ENCODE measurements at regions not wholly inside any gene's neighbourhood (a gene's known extent, or its start where the extent isn't known, plus 50 kb on each side); places are given as distances from the start of the nearest gene placed in this dataset.
"Not testable (repeated sequence)": the region's sequence is repeated elsewhere in the genome, so short reads cannot be mapped to it uniquely, and the experiment has no call there.

GRCh38 chr10:118430190-118430589, 88.1 kb upstream of the FAM204A start:
- Mint-ChIP-seq H3K4me1 (no peaks in the 10 kb centered on the region), H3K9me3 (no peaks in the 10 kb centered on the region), H3K27me3 (ENCODE audit: insufficient read depth, low read depth) (peaks cover 3% of the 10 kb centered on the region), H3K27ac (no peak overlapping the region), H3K36me3 (no peaks in the 10 kb centered on the region), H3K4me3 (no peak overlapping the region)
- Histone ChIP-seq H3K4me1 (no peaks in the 10 kb centered on the region), H3K4me2 (no peak overlapping the region), H3K27ac (no peak overlapping the region), H3K9me3 (ENCODE audit: low read depth) (no peaks in the 10 kb centered on the region), H3F3A (ENCODE audit: low read depth) (no peaks in the 10 kb centered on the region), H3K79me2 (ENCODE audit: low read depth) (no peaks in the 10 kb centered on the region), H3K4me3 (no peak overlapping the region), H2AFZ (replicated peaks) (no peak overlapping the region), H3K36me3 (no peaks in the 10 kb centered on the region), H3K27me3 (peaks cover 6% of the 10 kb centered on the region), H3K9ac (no peak overlapping the region), H4K20me1 (ENCODE audit: low read depth) (no peaks in the 10 kb centered on the region)
- TF ChIP-seq EZH2 (IDR thresholded peaks at IDR 0.05) (no peak), EZH2phosphoT487 (IDR thresholded peaks at IDR 0.05) (no peak), CTCF (IDR thresholded peaks at IDR 0.05) (no peak)
- no peak for DNase-seq (ENCODE audit: low spot score)

GRCh38 chr10:118423800-118424442, 81.8 kb upstream of the FAM204A start:
- peak; percentile 92 for TF ChIP-seq CTCF (IDR thresholded peaks at IDR 0.05)
- no peak for TF ChIP-seq EZH2 (IDR thresholded peaks at IDR 0.05)
- TF ChIP-seq EZH2phosphoT487 (IDR thresholded peaks at IDR 0.05), result no peak
- Histone ChIP-seq H3K79me2 (ENCODE audit: low read depth) (no peaks in the 10 kb centered on the region), H3K4me2 (no peak overlapping the region), H3K4me3 (no peak overlapping the region), H3K27ac (no peak overlapping the region), H3K4me1 (no peaks in the 10 kb centered on the region), H3F3A (ENCODE audit: low read depth) (no peaks in the 10 kb centered on the region), H4K20me1 (ENCODE audit: low read depth) (no peaks in the 10 kb centered on the region), H3K9ac (no peak overlapping the region), H3K27me3 (peaks cover 10% of the 10 kb centered on the region), H3K9me3 (ENCODE audit: low read depth) (no peaks in the 10 kb centered on the region), H3K36me3 (no peaks in the 10 kb centered on the region), H2AFZ (replicated peaks) (peak overlapping the region; percentile 54)
- Mint-ChIP-seq H3K27ac (no peak overlapping the region), H3K36me3 (no peaks in the 10 kb centered on the region), H3K4me1 (peaks cover 12% of the 10 kb centered on the region), H3K9me3 (no peaks in the 10 kb centered on the region), H3K27me3 (ENCODE audit: insufficient read depth, low read depth) (no peaks in the 10 kb centered on the region), H3K4me3 (peak overlapping the region; percentile 33)
- peak; percentile 98 for DNase-seq (ENCODE audit: low spot score)

GRCh38 chr10:118422241-118422640, 80.1 kb upstream of the FAM204A start:
- H3K9ac ChIP-seq, result no peak overlapping the region
- Mint-ChIP-seq H3K4me1 (peaks cover 12% of the 10 kb centered on the region), H3K36me3 (no peaks in the 10 kb centered on the region), H3K9me3 (no peaks in the 10 kb centered on the region), H3K27ac (no peak overlapping the region), H3K27me3 (ENCODE audit: insufficient read depth, low read depth) (no peaks in the 10 kb centered on the region), H3K4me3 (no peak overlapping the region)
- no peak overlapping the region for H2AFZ ChIP-seq (replicated peaks)
- no peaks in the 10 kb centered on the region for H4K20me1 ChIP-seq (ENCODE audit: low read depth)
- H3K79me2 ChIP-seq (ENCODE audit: low read depth), result no peaks in the 10 kb centered on the region
- no peaks in the 10 kb centered on the region for H3K9me3 ChIP-seq (ENCODE audit: low read depth)
- no peaks in the 10 kb centered on the region for H3F3A ChIP-seq (ENCODE audit: low read depth)
- H3K27me3 ChIP-seq, result peaks cover 10% of the 10 kb centered on the region
- no peak overlapping the region for H3K27ac ChIP-seq
- H3K36me3 ChIP-seq, result no peaks in the 10 kb centered on the region
- no peak for DNase-seq (ENCODE audit: low spot score)
- no peak overlapping the region for H3K4me2 ChIP-seq
- TF ChIP-seq EZH2 (IDR thresholded peaks at IDR 0.05), result no peak
- TF ChIP-seq CTCF (IDR thresholded peaks at IDR 0.05), result no peak
- TF ChIP-seq EZH2phosphoT487 (IDR thresholded peaks at IDR 0.05), result no peak
- no peaks in the 10 kb centered on the region for H3K4me1 ChIP-seq
- H3K4me3 ChIP-seq, result no peak overlapping the region

GRCh38 chr10:118420049-118420448, 77.9 kb upstream of the FAM204A start:
- not testable (repeated sequence) for H3K27ac Mint-ChIP-seq; H3K36me3 Mint-ChIP-seq; H4K20me1 ChIP-seq (ENCODE audit: low read depth); H3F3A ChIP-seq (ENCODE audit: low read depth); H3K27me3 ChIP-seq; H3K79me2 ChIP-seq (ENCODE audit: low read depth); H3K27ac ChIP-seq; H3K9me3 ChIP-seq (ENCODE audit: low read depth); H3K4me2 ChIP-seq; DNase-seq (ENCODE audit: low spot score); H3K27me3 Mint-ChIP-seq (ENCODE audit: insufficient read depth, low read depth); H3K4me3 Mint-ChIP-seq; H3K36me3 ChIP-seq; H2AFZ ChIP-seq (replicated peaks); H3K4me3 ChIP-seq; H3K4me1 ChIP-seq; H3K9me3 Mint-ChIP-seq; H3K9ac ChIP-seq
- peaks cover 12% of the 10 kb centered on the region for H3K4me1 Mint-ChIP-seq
